LNCAP (cell line): ENCODE measurements at regions not wholly inside any gene's neighbourhood (a gene's known extent, or its start where the extent isn't known, plus 50 kb on each side); places are given as distances from the start of the nearest gene placed in this dataset.

Experiments used
- TF ChIP-seq, protein P1 (sequence below): fragments of 450-650 bp; IDR thresholded peaks from 2 replicates; pipeline ENCODE4 v1.5.1; 2017; ENCODE audit warnings: mild to moderate bottlenecking

DNA sequence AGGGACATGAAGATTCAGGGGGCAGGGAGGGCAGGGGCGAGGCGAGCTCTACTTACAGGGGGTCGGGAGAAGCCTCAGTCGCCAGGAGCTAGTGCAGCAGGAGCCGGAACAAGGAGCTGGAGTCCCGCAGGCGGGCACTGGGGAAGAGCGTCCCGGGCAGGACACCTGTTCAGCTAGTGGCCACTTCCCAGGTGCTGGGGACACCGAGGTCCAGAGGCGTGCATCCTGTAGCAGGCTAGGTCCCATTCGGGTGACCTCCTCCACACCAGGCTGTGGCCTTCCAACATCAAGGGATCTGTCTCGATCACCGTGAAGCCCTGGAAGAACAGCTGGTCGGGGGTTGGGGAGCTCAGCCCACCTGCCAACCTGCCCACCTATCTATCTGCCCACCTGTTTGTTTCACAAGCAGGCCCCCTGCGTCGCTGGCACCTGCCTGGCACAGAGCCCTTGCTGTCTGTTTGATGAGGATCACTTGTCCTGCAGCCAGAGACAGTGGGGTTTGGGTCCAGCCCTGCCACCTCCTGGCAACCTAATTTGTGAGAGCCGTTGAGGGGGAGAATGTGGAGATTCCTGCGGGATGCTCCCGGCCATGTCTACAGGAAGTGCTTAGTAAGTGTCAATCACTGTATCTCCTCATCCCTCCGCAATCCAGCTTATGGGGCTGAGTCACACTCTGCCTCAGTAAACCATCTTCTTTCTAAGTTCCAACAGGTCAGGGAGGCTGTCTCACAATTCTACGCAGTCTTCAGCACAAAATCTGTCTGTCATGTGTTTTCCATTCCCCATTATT lies 940.9 kb downstream of the BRD1 start:
- TF ChIP-seq, protein P1, sequence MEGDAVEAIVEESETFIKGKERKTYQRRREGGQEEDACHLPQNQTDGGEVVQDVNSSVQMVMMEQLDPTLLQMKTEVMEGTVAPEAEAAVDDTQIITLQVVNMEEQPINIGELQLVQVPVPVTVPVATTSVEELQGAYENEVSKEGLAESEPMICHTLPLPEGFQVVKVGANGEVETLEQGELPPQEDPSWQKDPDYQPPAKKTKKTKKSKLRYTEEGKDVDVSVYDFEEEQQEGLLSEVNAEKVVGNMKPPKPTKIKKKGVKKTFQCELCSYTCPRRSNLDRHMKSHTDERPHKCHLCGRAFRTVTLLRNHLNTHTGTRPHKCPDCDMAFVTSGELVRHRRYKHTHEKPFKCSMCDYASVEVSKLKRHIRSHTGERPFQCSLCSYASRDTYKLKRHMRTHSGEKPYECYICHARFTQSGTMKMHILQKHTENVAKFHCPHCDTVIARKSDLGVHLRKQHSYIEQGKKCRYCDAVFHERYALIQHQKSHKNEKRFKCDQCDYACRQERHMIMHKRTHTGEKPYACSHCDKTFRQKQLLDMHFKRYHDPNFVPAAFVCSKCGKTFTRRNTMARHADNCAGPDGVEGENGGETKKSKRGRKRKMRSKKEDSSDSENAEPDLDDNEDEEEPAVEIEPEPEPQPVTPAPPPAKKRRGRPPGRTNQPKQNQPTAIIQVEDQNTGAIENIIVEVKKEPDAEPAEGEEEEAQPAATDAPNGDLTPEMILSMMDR = no peak

DNA sequence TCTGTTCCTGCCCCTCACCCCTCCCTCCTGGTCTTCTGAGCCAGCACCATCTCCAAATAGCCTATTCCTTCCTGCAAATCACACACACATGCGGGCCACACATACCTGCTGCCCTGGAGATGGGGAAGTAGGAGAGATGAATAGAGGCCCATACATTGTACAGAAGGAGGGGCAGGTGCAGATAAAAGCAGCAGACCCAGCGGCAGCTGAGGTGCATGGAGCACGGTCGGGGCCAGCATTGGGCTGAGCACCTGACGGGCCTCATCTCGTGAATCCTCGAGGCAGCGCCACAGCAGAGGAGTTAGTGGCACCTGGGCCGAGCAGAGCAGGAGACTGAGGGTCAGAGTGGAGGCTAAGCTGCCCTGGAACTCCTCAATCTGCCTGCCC lies 941.8 kb downstream of the BRD1 start:
- TF ChIP-seq, protein P1 = no peak

DNA sequence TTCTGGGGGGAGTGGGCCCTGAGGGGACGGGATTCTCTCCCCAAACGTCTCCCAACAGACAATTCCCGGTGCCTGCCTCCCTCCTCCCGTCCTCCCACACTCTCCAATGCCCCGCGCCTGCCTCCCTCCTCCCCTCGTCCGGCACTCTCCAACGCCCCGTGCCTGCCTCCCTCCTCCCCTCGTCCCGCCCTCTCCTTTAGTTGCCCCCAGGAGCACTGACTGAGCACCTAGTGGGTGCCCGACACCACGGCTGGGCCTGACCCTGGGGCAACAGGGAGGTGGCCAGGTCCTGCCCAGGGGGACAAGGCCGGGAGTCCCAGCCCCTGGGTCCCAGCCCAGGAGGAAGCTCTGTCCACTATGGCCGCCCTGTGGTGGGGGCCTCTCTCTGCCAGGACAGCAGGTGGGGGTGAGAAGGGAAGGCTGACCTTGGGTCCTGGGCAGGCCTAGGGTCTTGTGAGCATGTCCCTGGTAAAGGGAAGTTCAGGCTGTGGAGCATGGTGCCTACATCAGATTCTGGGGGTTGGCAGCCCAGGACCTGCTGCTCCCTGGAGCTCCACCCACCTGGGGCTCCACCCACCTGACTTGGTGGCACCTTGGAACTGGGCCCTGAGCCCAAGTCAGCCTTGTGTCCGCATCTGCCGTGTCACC lies 942.3 kb downstream of the BRD1 start:
- TF ChIP-seq, protein P1 = no peak

DNA sequence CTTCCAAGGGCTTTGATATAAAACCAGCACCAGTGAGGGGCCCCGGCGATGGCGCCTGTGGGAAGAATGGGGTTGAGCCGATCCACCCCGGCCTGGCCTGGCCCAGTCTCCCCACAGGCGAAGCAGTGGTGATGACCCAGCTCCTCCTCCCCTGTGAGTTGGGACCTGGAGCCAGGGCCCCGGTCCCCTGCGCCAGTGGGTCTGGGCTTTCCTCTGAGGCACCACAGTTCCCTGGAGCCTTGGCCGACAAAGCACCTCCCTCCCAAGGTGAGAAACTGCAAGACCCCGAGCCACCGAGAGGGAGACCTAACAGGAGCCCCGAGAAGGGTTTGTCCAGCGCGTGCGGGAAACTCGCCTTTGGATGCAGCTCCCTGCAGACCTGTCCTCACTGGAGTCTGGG lies 942.9 kb downstream of the BRD1 start:
- TF ChIP-seq, protein P1 = no peak

- TF ChIP-seq, protein P1 = no peak
Measured at GRCh38 chr22:48884324-48884723, 943.3 kb downstream of the BRD1 start.

- TF ChIP-seq, protein P1 = no peak
Measured at GRCh38 chr22:48883211-48883960, 944.3 kb downstream of the BRD1 start.

DNA sequence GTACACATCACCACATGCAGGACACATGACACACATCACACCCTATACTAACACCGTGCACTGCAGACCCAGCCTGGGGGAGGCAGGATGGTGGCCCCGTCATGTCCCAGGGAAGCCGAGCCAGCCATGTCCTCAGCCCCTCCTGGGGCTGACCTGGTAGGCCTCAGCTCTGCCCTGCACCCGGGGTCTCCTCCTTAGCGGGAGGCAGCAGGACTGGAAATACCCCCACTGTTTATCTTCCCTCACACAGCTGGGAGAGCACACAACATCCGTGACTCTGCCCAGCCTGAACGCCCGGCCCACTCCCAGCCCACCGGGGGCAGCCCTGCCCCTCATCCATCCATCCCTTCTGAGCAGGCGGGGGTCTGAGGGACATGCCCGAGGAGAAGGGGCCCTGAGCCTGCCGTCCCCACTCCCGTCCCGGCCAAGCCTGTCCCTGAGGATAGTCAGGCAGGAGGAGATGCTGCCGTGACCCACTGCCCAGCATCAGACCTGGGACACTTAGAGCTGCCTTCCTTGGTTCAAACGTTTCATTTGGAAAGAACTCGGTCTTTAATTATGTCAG lies 945.0 kb downstream of the BRD1 start:
- TF ChIP-seq, protein P1 = no peak
